Ovary (tissue), 7 donors: ENCODE measurements at regions not wholly inside any gene's neighbourhood (a gene's known extent, or its start where the extent isn't known, plus 50 kb on each side); places are given as distances from the start of the nearest gene placed in this dataset.
"Not testable (repeated sequence)": the region's sequence is repeated elsewhere in the genome, so short reads cannot be mapped to it uniquely, and the experiment has no call there.

ENCODE experiments used
- DNase-seq, 5 donors: peaks; one replicate each; pipeline ENCODE4 v3.0.0-alpha.2; 2019 to 2020
- H3K27ac ChIP-seq, 2 donors: fragments of 200-600 bp; one replicate each; pipeline versions ENCODE4 v1.5.1 to v1.8.0; 2019 to 2022
- H3K27me3 ChIP-seq: fragments of 200-600 bp; one replicate; pipeline ENCODE4 v1.8.0; 2022
- H3K36me3 ChIP-seq: fragments of 200-600 bp; sonication (generic); one replicate; pipeline ENCODE4 v1.5.1; 2019
- H3K4me1 ChIP-seq: one replicate; pipeline ENCODE4 v1.8.1; 2013; ENCODE audit warnings: mild to moderate bottlenecking, moderate library complexity; ENCODE audit not compliant: insufficient read depth
- H3K4me3 ChIP-seq: fragments of 200-600 bp; sonication (generic); one replicate; pipeline ENCODE4 v1.5.1; 2017
- H3K9me3 ChIP-seq, 2 donors: fragments of 200-600 bp in 1 of 2; sonication (generic) in 1 of 2; one replicate each; pipeline versions ENCODE4 v1.5.1 to v1.8.1; 2013 to 2019; ENCODE audit warnings: mild to moderate bottlenecking in 1 of 2, moderate library complexity in 1 of 2
- WGBS, 3 donors: extraction: QIAGEN DNeasy Blood & Tissue Kit in 1 of 3; methylation state at CpG; one replicate each; pipeline versions ENCODE4 v1.1.5 to v1.1.7; 2013 to 2017; 5-methylcytosine and 5-hydroxymethylcytosine counted together
- intact Hi-C, 4 donors: fragments of 100-400 bp; cut with DNase I; formaldehyde crosslinking; loops; one replicate each; pipeline versions ENCODE4 v1.11.0 to v1.15.1; 2022 to 2023
- donor health status: DM: no; HTN: no; CAD: no; lungs with moderate emphysema.
- donor health status: DM: no; HTN: no; CAD: no.
- donor health status: Bipolar disorder and iron deficiency.
- donor health status: DM: no; HTN: no; CAD: no.
- donor health status: DM: yes; HTN: yes; CAD: no.

GRCh38 chr9:66046992-66047391 lies 310.0 kb downstream of the FOXD4L4 start:
- DNase-seq, intact Hi-C loops, H3K27me3 ChIP-seq, H3K27ac ChIP-seq, H3K4me3 ChIP-seq, H3K9me3 ChIP-seq, H3K4me1 ChIP-seq, H3K36me3 ChIP-seq: not testable (repeated sequence)
- WGBS, 3 donors: no CpG with 5 or more reads among the region's 8 CpGs

DNA sequence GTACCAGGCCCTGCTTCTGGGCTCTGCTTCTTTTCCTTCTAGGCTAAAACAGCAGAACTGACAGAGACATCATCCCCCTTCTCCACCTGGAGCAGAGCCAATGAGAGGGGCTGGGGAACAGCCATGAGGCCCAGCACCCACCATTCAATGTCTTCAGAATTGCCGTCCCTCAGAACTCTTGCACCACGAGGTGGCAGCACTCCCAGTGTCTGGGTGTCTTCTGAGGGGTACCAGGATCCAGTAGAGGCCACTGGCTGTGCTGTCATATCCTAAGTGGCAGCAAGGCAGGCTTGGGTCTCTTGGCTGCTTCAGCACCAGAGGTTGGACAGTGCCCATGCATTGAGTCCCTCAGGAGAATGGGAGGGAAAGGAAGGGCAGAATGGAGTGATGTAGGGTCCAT lies 312.8 kb downstream of the FOXD4L4 start:
- H3K4me3 ChIP-seq, H3K9me3 ChIP-seq, H3K27me3 ChIP-seq, H3K36me3 ChIP-seq, H3K4me1 ChIP-seq, DNase-seq, H3K27ac ChIP-seq, intact Hi-C loops: not testable (repeated sequence)
- no CpG with 5 or more reads among the region's 2 CpGs for WGBS, 3 donors

DNA sequence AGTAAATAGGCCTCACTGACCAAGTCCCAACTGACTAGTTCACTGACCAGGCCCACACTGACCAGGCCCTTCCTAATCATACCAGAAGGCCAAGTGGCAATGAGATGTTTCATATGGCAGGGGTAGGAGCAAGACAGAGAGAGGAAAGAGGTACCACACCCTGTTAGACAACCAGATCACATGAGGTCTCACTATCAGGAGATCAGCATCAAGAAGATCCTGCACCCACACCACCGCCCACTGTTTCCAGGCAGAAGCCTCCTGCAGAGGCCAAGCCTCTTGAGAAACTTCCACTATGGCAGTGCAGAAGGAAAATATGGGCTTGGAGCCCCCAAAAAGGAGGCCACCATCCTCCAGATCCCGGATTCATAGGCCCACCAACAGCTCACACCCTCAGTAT lies 317.8 kb downstream of the FOXD4L4 start:
- H3K4me3 ChIP-seq, DNase-seq, H3K9me3 ChIP-seq, intact Hi-C loops, H3K36me3 ChIP-seq, H3K4me1 ChIP-seq, H3K27me3 ChIP-seq, H3K27ac ChIP-seq: not testable (repeated sequence)
- no CpG with 5 or more reads among the region's 2 CpGs for WGBS, 3 donors

- H3K27me3 ChIP-seq, H3K9me3 ChIP-seq, H3K4me1 ChIP-seq, H3K4me3 ChIP-seq, intact Hi-C loops, H3K27ac ChIP-seq, DNase-seq, H3K36me3 ChIP-seq: not testable (repeated sequence)
- WGBS, 3 donors: no CpG with 5 or more reads among the region's 1 CpG
These were observed 323.7 kb downstream of the FOXD4L4 start for GRCh38 chr9:66060681-66061080.

DNA sequence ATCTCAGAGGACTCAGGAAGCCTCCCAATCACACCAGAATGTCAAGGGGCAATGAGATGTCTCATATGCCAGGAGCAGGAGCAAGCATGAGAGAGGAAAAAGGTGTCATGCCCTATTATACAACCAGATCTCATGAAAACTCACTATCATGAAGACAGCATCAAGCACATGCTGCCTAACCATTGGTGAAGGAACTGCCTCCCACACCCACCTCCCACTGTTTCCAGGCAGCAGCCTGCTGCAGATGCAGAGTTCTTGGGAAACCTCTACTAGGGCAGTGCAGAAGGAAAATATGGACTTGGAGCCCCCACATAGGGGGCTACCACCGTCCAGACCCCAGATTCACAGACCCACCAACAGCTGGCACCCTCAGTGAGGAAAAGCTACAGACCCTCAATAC lies 326.9 kb downstream of the FOXD4L4 start:
- H3K9me3 ChIP-seq, H3K36me3 ChIP-seq, H3K4me3 ChIP-seq, DNase-seq, H3K27ac ChIP-seq, intact Hi-C loops, H3K27me3 ChIP-seq, H3K4me1 ChIP-seq: not testable (repeated sequence)
- WGBS, 3 donors: 40% methylated on average over 1 of the region's 1 CpG; no CpG with 5 or more reads in 2 of the 3 donors

- WGBS, 3 donors: 68 to 78% (median 72%) methylated on average over 3 to 4 of the region's 5 CpGs
- DNase-seq: peak in 3 of 5 donors; percentile 10 to 30 (median 18)
- H3K4me1 ChIP-seq, H3K27me3 ChIP-seq, H3K9me3 ChIP-seq, H3K36me3 ChIP-seq, H3K27ac ChIP-seq, intact Hi-C loops, H3K4me3 ChIP-seq: not testable (repeated sequence)
These were observed 328.8 kb downstream of the FOXD4L4 start for GRCh38 chr9:66065735-66066134.

DNA sequence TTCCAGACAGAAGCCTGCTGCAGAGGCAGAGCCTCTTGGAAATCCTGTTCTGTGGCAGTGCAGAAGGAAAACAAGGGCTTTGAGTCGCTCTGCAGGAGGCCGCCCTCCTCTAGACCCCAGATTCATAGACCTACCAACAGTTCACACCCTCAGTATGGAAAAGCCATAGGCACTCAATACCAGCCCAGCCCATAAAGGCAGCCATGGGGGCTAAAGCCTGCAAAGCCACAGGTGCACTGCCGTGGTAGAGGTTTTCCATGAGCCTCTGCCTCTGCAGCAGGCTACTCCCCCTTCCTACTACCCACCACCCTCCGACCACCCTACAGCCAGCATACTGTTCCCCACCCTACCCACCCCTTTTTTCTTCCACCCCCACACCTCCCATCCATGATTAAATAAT lies 330.3 kb downstream of the FOXD4L4 start:
- H3K4me1 ChIP-seq, H3K27ac ChIP-seq, H3K36me3 ChIP-seq, H3K27me3 ChIP-seq, H3K4me3 ChIP-seq, intact Hi-C loops, H3K9me3 ChIP-seq: not testable (repeated sequence)
- DNase-seq: peak in 2 of 5 donors; percentile 12 to 21
- WGBS, 3 donors: 69 to 100% (median 83%) methylated on average over 2 to 4 of the region's 4 CpGs

DNA sequence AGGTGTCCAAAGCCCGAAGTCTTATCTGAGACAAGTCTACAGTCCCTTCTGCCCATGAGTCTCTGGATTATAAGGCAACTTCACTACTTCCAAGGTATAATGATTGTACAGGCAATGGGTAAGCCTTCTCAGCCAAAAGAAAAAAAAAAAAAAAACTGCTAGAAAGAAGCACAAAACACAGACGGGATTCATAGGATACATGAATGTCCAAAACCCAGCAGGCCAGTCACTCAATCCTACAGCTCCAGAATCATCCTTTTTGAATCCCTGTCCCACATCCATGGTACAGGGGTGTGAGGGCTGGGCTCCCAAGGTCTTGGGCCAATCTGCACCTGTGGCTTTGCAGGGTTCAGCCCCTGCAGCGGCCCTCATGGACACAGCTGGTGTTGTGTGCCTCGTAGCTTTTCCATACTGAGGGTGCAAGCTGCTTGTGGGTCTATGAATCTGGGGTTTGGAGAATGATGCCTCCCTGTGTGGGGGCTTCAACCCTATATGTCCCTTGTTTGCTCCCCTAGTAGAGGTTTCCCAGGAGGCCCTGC lies 331.6 kb downstream of the FOXD4L4 start:
- intact Hi-C loops, H3K4me3 ChIP-seq, DNase-seq, H3K4me1 ChIP-seq, H3K27ac ChIP-seq, H3K27me3 ChIP-seq, H3K9me3 ChIP-seq, H3K36me3 ChIP-seq: not testable (repeated sequence)
- WGBS, 3 donors: 85 to 95% (median 88%) methylated on average over 2 to 3 of the region's 4 CpGs

- H3K27me3 ChIP-seq, H3K4me1 ChIP-seq, H3K4me3 ChIP-seq, H3K9me3 ChIP-seq, intact Hi-C loops, H3K27ac ChIP-seq, H3K36me3 ChIP-seq: not testable (repeated sequence)
- DNase-seq: peak in 1 of 5 donors; percentile 22
- 59 to 88% (median 73%) methylated on average over 1 to 2 of the region's 2 CpGs for WGBS, 3 donors
These were observed 332.1 kb downstream of the FOXD4L4 start for GRCh38 chr9:66069025-66069424.

DNA sequence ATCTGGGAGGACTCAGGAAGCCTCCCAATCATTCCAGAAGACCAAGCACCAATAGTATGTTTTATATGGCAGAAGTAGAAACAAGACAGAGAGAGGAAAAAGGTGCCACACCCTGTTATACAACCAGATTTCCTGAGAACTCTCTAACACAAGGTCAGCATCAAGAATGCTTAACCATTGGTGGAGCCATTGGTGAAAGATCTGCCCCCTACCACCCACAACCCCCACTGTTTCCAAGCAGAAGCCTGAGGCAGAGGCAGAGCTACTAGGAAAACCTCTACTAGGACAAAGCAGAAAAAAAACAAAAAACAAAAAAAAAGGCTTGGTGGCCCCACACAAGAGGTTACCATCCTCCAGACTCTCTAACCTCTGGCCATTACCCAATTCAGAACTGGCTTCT lies 336.2 kb downstream of the FOXD4L4 start:
- H3K4me1 ChIP-seq, DNase-seq, H3K9me3 ChIP-seq, H3K27ac ChIP-seq, intact Hi-C loops, H3K4me3 ChIP-seq, H3K27me3 ChIP-seq, H3K36me3 ChIP-seq: not testable (repeated sequence)

- DNase-seq, H3K36me3 ChIP-seq, H3K27ac ChIP-seq, H3K9me3 ChIP-seq, H3K4me3 ChIP-seq, H3K4me1 ChIP-seq, H3K27me3 ChIP-seq, intact Hi-C loops: not testable (repeated sequence)
- no CpG with 5 or more reads among the region's 1 CpG for WGBS, 3 donors
These were observed 345.9 kb downstream of the FOXD4L4 start for GRCh38 chr9:66082811-66083210.
